ENCODE measurements at regions not wholly inside any gene's neighbourhood (a gene's known extent, or its start where the extent isn't known, plus 50 kb on each side); places are given as distances from the start of the nearest gene placed in this dataset.

- no peak for TF ChIP-seq CTCF (tag by site-specific recombination; IDR thresholded peaks at IDR 0.05)
- TF ChIP-seq GLI4 (tag by site-specific recombination; IDR thresholded peaks at IDR 0.05), result no peak
- TF ChIP-seq YY1 (tag by site-specific recombination; IDR thresholded peaks at IDR 0.05), result no peak
- no peak for TF ChIP-seq ZNF544 (tag by site-specific recombination; IDR thresholded peaks at IDR 0.05)
- no peak for TF ChIP-seq ZNF555 (tag by site-specific recombination; conservative IDR thresholded peaks at IDR 0.05)
- no peak for TF ChIP-seq ZFP37 (tag by site-specific recombination; IDR thresholded peaks at IDR 0.05)
- TF ChIP-seq ZNF202 (tag by site-specific recombination; IDR thresholded peaks at IDR 0.05; ENCODE audit: borderline replicate concordance), result no peak
- no peak for TF ChIP-seq ZBTB7A (tag by site-specific recombination; IDR thresholded peaks at IDR 0.05; ENCODE audit: low read depth)
- no peak for TF ChIP-seq ZSCAN30 (tag by site-specific recombination; IDR thresholded peaks at IDR 0.05)
- no peak for TF ChIP-seq SP3 (tag by site-specific recombination; IDR thresholded peaks at IDR 0.05)
- no peak for TF ChIP-seq ZXDB (tag by site-specific recombination; IDR thresholded peaks at IDR 0.05)
- TF ChIP-seq ZNF239 (tag by site-specific recombination; IDR thresholded peaks at IDR 0.05), result no peak
- no peak for TF ChIP-seq TSHZ1 (tag by site-specific recombination; IDR thresholded peaks at IDR 0.05; ENCODE audit: borderline replicate concordance)
These were observed 88.6 kb upstream of the XYLT1 start for GRCh38 chr16:17559394-17559793.
